ENCODE measurements at regions not wholly inside any gene's neighbourhood (a gene's known extent, or its start where the extent isn't known, plus 50 kb on each side); places are given as distances from the start of the nearest gene placed in this dataset.

DNA sequence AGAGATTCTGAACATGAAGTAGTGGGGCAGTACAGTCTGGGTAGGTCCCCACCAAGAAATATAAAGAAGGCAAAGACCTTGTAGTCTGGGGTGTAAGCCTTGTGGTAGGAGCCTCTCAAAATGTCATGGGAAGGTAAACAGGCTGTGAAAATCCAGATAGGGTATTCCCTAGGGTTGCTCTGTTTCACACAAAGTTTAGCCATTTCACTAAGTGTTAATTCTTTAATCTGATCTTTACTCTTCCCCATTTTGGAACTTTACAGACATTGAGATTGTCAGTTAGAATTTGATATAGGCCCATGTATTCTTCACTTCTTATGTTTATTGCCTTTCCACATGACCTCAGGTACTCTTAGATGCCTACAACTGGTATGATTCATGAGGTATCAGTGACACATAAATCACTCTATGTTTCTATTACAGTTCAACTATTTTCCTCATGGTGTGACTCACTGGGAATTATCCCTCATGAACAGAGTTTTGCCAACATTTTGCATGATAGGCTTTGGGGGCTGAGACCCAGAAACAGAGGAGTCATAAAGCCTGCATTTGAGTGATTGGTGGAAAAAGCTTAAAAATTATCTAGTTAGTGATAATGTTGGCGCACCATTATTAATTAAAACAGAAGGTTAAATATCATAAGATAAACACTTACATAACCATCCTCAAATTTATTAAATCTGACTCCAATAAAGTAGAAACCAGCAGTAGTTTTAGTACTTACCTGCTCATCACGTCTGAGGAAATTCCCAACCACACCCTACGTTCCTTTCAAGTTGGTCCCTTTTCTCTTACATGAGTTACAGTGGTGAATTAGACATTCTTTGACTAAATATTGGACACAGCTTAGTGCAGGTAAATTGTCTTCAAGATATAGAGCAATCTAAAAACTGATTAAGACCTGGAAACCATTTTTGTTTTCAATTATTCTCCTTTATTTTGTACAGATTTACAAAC, 399.8 kb upstream of the MEF2C start:
- no peaks in the 10 kb centered on the region for H3K27me3 ChIP-seq
- no peak for DNase-seq (ENCODE audit: extremely low spot score in 2 of 2)
- no peak for TF ChIP-seq CTCF (IDR thresholded peaks at IDR 0.05)
- no peak for TF ChIP-seq POLR2AphosphoS5 (IDR thresholded peaks at IDR 0.05; ENCODE audit: insufficient read depth in 1 of 2, low read depth in 1 of 2)
- no peak for TF ChIP-seq POLR2A (IDR thresholded peaks at IDR 0.05)
- no peaks in the 10 kb centered on the region for H3K36me3 ChIP-seq
- no peaks in the 10 kb centered on the region for H3K9me3 ChIP-seq
- intact Hi-C loops (cut with DNase I) = no loop called here
- H3K4me1 ChIP-seq = no peaks in the 10 kb centered on the region
- no peak overlapping the region for H3K4me3 ChIP-seq
- H3K27ac ChIP-seq = no peak overlapping the region

- no peaks in the 10 kb centered on the region for H3K4me1 ChIP-seq
- H3K9me3 ChIP-seq = no peaks in the 10 kb centered on the region
- TF ChIP-seq POLR2AphosphoS5 (IDR thresholded peaks at IDR 0.05; ENCODE audit: insufficient read depth in 1 of 2, low read depth in 1 of 2) (no peak), CTCF (IDR thresholded peaks at IDR 0.05) (no peak)
- no peaks in the 10 kb centered on the region for H3K36me3 ChIP-seq
- DNase-seq (ENCODE audit: extremely low spot score in 2 of 2) = no peak
- H3K4me3 ChIP-seq = no peak overlapping the region
- H3K27me3 ChIP-seq = no peaks in the 10 kb centered on the region
- intact Hi-C loops (cut with DNase I) = no loop called here
- H3K27ac ChIP-seq = no peak overlapping the region
These were observed 399.0 kb upstream of the MEF2C start for GRCh38 chr5:89281766-89282553.

DNA sequence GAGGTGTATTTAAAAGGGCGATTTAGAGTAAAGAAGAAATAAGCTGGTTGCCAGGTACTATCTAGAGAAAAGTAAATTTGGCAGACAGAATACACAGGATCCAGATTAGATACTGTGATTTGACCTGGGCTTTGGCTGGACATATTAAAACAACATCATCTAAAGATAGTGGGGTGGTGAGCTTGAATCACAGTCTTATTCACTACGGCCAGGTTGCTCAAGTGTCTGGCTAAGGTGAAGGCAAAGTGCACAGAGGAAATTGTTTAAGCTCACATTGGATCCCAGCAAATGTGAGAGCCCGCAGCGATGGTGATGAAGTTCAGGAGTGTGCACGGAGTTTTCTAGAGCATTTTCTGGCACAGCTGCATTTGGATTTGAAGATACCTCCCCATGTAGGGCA, 398.2 kb upstream of the MEF2C start:
- H3K36me3 ChIP-seq = no peaks in the 10 kb centered on the region
- intact Hi-C loops (cut with DNase I) = no loop called here
- no peak overlapping the region for H3K4me3 ChIP-seq
- TF ChIP-seq POLR2A (IDR thresholded peaks at IDR 0.05) (no peak), CTCF (IDR thresholded peaks at IDR 0.05) (no peak), POLR2AphosphoS5 (IDR thresholded peaks at IDR 0.05; ENCODE audit: insufficient read depth in 1 of 2, low read depth in 1 of 2) (no peak)
- H3K27me3 ChIP-seq = no peaks in the 10 kb centered on the region
- H3K9me3 ChIP-seq = no peaks in the 10 kb centered on the region
- H3K4me1 ChIP-seq = no peaks in the 10 kb centered on the region
- no peak for DNase-seq (ENCODE audit: extremely low spot score in 2 of 2)
- no peak overlapping the region for H3K27ac ChIP-seq

GRCh38 chr5:89280103-89281037, 397.4 kb upstream of the MEF2C start:
- Histone ChIP-seq H3K4me3 (no peak overlapping the region), H3K4me1 (no peaks in the 10 kb centered on the region), H3K27me3 (no peaks in the 10 kb centered on the region), H3K27ac (no peak overlapping the region), H3K9me3 (no peaks in the 10 kb centered on the region), H3K36me3 (no peaks in the 10 kb centered on the region)
- intact Hi-C loops (cut with DNase I) = no loop called here
- TF ChIP-seq CTCF (IDR thresholded peaks at IDR 0.05) = no peak
- TF ChIP-seq POLR2AphosphoS5 (IDR thresholded peaks at IDR 0.05; ENCODE audit: insufficient read depth in 1 of 2, low read depth in 1 of 2) = no peak
- TF ChIP-seq POLR2A (IDR thresholded peaks at IDR 0.05) = no peak
- no peak for DNase-seq (ENCODE audit: extremely low spot score in 2 of 2)
